ENCODE measurements at regions not wholly inside any gene's neighbourhood (a gene's known extent, or its start where the extent isn't known, plus 50 kb on each side); places are given as distances from the start of the nearest gene placed in this dataset.

GRCh38 chr13:103539721-103540381 lies 473.6 kb upstream of the SLC10A2 start:
- TF ChIP-seq POLR2A (IDR thresholded peaks at IDR 0.05; ENCODE audit: low read depth, low read length) (no peak), POLR2AphosphoS5 (IDR thresholded peaks at IDR 0.05; ENCODE audit: low read depth, low read length) (no peak)

Measured in GM12892 (cell line).